Activated naive CD4-positive, alpha-beta T cell treated with anti-CD3 and anti-CD28 coated beads, Interleukin-2, amount 50 U/mL, for 24 hours (primary cell): ENCODE measurements at regions not wholly inside any gene's neighbourhood (a gene's known extent, or its start where the extent isn't known, plus 50 kb on each side); places are given as distances from the start of the nearest gene placed in this dataset.

Source experiments
- H3K27ac Mint-ChIP-seq: one replicate; pipeline ENCODE4 v1.8.0; 2021; ENCODE audit warnings: mild to moderate bottlenecking, mixed read lengths
- H3K27me3 Mint-ChIP-seq: one replicate; pipeline ENCODE4 v1.8.0; 2021; ENCODE audit warnings: mixed read lengths
- H3K36me3 Mint-ChIP-seq: one replicate; pipeline ENCODE4 v1.8.0; 2021; ENCODE audit warnings: mixed read lengths
- H3K4me1 Mint-ChIP-seq: one replicate; pipeline ENCODE4 v1.8.0; 2021; ENCODE audit warnings: mixed read lengths
- H3K4me3 Mint-ChIP-seq: one replicate; pipeline ENCODE4 v1.8.0; 2021; ENCODE audit warnings: mild to moderate bottlenecking, mixed read lengths
- H3K9me3 Mint-ChIP-seq: one replicate; pipeline ENCODE4 v1.8.0; 2021; ENCODE audit warnings: mixed read lengths

DNA sequence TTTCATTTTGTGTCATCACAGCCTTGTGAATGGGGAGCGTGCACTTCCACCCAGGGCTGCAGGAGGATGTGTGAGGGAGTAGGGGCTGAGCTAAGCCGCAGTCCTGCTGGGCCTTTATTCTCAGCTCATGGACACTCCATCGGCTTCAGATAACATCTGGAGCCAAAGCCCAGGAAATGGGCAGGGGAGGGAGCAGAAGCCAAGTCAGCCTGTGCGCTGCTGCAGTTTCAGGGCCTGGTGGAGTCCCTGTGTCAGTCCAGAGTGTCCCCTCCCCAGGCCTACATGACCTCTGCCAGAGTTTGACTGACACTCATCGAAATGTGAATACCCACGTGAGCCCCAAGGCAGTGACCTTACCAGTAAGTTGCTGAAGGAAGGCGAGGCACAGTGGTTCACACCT is 242.2 kb downstream of the LOXHD1 start:
- Mint-ChIP-seq H3K4me1 (peaks cover 4% of the 10 kb centered on the region), H3K9me3 (no peaks in the 10 kb centered on the region), H3K27me3 (no peaks in the 10 kb centered on the region), H3K36me3 (no peaks in the 10 kb centered on the region), H3K4me3 (no peak overlapping the region), H3K27ac (no peak overlapping the region)

DNA sequence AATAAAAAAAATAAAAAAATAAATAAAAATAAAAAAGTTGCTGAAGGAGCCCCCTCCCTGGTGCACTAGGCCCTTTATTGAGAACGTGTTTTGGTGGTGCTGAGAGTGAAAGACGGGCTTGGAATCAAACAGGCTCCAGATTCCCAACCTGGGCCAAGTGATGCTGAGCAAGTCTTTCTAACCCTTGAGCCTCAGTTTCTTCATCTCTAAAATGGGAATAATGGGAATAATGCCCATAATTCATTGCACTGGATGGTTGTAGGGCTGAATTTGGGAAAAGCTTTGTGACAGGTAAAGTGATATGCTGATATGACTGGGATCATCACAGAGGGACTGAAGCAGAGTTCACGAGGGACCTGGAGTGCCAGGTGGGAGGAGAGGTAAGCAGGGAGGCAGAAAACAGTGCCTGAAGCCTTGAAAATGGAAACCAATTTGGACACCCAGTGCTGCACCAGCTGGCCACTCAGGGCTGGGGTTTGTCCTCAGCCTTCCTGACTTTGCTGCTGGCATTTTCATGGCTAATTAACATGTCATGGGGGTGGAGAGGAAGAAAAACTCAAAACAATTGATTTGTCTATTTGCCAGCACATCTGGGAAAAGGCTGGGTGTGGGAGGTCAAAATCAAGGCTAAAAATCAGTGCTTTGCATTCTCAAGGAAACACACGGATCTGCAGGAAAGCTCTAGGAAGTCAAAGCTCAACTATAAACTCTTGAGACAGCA is 241.3 kb downstream of the LOXHD1 start:
- H3K36me3 Mint-ChIP-seq: no peaks in the 10 kb centered on the region
- no peak overlapping the region for H3K4me3 Mint-ChIP-seq
- H3K27me3 Mint-ChIP-seq: no peaks in the 10 kb centered on the region
- H3K27ac Mint-ChIP-seq: no peak overlapping the region
- peaks cover 4% of the 10 kb centered on the region for H3K4me1 Mint-ChIP-seq
- no peaks in the 10 kb centered on the region for H3K9me3 Mint-ChIP-seq

DNA sequence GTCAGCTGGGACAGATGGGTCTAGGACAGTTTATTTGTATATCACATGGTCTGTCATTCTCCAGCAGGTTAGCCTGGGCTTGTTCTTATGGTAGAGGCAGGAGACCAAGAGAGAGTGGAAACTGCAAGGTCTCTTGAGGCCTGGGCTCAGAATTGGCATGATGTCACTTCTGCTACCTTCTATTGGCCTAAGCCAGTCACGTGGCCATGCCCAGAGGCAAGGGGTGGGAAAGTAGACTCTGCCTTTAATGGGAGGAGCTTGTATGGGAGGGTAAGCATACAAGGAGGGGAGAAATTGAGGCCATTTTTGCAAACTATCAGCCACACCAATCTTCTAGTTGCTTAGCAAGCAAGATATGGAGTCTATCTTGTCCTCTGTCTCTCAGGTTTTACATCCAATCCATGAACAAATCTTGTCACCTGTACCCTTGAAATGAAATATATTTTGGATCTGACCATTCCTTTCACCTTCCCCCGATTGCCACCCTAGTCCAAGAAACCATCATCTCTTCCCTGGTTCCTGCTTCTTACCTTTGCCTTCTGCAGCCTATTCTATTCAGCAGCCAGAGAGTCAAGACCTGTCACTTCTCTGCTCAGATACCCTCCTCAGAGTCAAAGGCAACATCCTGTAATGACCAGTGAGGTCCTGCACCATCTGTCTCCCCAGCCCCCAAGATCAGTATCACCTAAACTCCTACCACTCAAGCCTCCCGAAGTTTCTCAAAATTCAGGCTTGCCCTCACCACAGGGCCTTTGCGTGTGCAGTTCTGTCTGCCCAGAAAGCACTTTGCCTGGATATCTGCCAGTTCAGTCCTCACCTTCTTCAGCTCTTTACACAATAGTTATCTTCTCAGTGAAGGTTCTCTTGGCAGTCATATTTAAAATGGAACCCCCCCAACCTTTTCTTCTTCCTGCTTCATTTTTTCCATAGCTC is 240.0 kb downstream of the LOXHD1 start:
- H3K27ac Mint-ChIP-seq: no peak overlapping the region
- peaks cover 4% of the 10 kb centered on the region for H3K4me1 Mint-ChIP-seq
- H3K4me3 Mint-ChIP-seq: no peak overlapping the region
- H3K9me3 Mint-ChIP-seq: no peaks in the 10 kb centered on the region
- H3K27me3 Mint-ChIP-seq: no peaks in the 10 kb centered on the region
- H3K36me3 Mint-ChIP-seq: no peaks in the 10 kb centered on the region

DNA sequence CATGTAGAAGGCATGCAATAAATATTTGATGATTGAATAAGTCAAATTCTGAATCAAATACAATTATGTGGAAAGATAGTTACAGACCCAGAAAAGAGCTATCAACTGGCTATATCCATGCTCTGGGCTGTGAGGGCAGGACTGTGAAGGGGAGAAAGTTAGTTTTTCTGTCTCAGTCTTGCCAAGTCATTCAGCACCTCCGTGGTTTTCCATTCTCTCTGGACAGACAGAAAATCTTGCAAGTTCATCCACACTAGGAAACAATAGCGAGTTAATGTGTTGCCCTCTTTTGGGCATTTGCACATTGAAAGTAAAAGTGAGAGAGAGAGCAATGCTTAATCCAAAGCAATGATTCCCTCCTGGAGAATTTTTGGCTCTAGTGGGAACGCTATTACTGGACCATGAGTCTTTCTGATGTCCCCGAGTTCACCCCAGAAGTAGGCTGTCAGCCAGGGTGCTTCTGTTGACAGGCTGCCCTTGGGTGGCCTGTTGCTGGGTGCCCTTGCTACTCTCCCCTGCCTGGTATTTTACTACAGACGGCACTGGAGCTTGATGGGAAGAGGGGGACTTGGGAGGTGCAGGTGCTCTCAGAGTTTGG is 238.3 kb downstream of the LOXHD1 start:
- peaks cover 4% of the 10 kb centered on the region for H3K4me1 Mint-ChIP-seq
- no peaks in the 10 kb centered on the region for H3K9me3 Mint-ChIP-seq
- no peak overlapping the region for H3K27ac Mint-ChIP-seq
- H3K4me3 Mint-ChIP-seq: no peak overlapping the region
- H3K36me3 Mint-ChIP-seq: no peaks in the 10 kb centered on the region
- H3K27me3 Mint-ChIP-seq: no peaks in the 10 kb centered on the region

DNA sequence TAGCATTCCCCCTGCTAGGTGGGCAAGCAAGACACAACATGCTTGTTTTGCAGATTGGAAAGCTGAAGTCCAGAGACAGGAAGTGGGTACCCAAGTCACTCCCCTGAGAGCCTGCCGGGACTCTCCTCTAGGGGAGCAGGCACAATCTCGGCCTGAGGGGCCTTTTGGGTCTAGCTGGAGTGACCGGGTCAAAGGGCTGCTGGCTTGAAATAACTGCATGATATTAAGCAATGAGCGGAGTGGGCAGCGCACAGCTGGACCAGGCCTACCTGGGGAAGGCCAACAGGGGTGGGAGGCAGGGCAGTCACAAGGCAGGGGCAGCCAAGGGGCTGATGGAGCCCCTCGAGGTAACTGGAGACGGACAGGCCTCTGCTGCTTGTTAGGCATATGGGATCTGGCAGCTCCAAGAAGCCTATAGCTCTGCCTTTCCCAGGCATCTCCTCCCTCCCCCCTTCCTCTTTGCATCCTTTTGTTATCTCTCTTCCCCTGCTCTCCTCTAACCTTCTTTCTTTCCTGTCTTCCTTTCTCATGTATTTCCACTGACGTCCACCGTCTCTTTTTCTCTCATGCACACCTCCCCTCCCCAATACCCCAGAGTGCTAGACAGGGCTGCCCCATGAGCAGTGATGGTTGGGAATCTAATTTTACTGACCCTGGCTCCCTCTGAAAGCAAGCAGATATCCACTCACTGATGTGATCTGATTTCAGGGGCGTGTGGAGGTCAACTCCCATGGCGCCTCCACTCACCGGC is 237.5 kb downstream of the LOXHD1 start:
- H3K27ac Mint-ChIP-seq: no peak overlapping the region
- peaks cover 4% of the 10 kb centered on the region for H3K4me1 Mint-ChIP-seq
- no peaks in the 10 kb centered on the region for H3K36me3 Mint-ChIP-seq
- H3K27me3 Mint-ChIP-seq: no peaks in the 10 kb centered on the region
- no peak overlapping the region for H3K4me3 Mint-ChIP-seq
- H3K9me3 Mint-ChIP-seq: no peaks in the 10 kb centered on the region

DNA sequence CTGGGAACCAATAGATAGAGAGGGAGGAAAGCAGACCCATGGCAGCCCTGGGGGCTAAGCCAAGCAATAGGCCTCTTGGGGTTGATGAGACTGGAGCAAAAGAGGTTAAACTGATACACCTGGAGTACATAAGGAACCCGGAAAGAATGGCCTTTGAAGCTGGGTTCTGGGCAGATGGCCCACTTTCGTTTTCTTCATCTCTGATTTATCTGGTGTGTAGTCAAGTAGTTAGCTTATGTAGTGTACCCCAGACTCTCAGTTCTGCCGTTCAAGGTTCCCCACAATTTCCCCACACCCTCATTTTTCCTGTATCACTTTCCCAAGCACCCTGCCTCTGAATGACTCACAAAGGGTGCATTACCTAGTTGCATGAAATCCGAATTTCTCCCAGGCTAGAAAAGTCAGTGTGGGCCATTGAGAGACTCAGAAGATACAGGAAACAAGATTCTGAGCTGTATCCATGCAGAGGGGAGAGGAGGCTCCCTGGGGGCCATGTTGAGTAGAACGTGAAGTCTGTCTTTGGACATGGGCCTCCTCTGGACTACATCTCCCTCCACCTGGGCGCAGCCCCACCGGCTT is 235.0 kb downstream of the LOXHD1 start:
- H3K36me3 Mint-ChIP-seq: no peaks in the 10 kb centered on the region
- no peak overlapping the region for H3K27ac Mint-ChIP-seq
- H3K27me3 Mint-ChIP-seq: no peaks in the 10 kb centered on the region
- H3K9me3 Mint-ChIP-seq: no peaks in the 10 kb centered on the region
- peaks cover 4% of the 10 kb centered on the region for H3K4me1 Mint-ChIP-seq
- H3K4me3 Mint-ChIP-seq: no peak overlapping the region

DNA sequence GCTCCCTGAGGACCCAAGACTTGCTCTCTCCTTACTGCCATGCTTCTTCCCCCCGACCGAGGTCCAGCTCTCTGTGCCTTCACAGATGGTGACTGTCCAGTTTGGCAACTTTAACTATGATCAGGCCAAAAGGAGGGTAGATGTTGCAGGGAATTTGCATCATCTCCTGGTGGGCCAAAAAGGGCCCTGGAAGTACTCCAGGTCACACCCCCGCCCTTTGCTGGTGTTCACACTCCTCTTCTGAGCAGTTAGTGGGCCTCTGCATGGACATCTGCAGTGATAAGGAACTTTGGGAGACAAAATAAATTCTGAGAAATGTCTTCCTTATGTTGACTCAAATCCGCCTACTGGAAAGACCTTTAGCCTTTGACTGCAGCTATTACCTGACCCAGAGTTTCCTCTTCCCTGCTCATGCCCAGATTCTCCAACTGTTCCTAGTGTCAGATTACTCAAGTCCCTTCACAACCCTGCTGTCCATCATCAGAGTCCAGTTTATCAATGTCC is 234.4 kb downstream of the LOXHD1 start:
- H3K27ac Mint-ChIP-seq: no peak overlapping the region
- no peak overlapping the region for H3K4me3 Mint-ChIP-seq
- H3K36me3 Mint-ChIP-seq: no peaks in the 10 kb centered on the region
- no peaks in the 10 kb centered on the region for H3K9me3 Mint-ChIP-seq
- peaks cover 4% of the 10 kb centered on the region for H3K4me1 Mint-ChIP-seq
- no peaks in the 10 kb centered on the region for H3K27me3 Mint-ChIP-seq

DNA sequence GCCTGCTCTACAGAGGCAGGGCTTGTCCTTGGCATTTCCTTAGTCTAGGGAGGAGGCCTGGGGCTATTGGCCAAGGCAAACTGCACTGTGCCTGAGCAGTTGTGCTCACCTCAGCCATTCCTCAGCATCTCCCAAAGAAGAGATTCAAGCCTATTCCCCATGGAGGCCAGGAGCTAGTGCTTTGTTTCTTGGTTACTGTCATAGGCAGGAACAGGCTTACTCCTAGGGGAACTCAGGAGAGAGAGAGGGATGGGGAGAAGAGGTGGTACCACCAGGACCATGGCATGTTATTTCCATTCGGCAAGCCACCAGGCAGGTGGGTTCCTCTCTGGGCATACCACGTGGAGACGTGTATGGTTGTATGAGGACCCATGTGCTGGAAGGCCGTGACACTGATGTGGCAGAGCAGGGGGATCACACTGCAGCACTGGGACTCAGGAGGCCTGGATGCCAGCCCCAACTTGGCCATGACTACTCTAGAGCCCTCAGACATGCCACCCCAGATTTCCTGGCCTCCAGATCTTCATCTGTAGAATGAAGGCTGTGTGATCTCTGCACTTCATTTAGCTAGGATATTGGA is 233.7 kb downstream of the LOXHD1 start:
- no peak overlapping the region for H3K4me3 Mint-ChIP-seq
- no peaks in the 10 kb centered on the region for H3K27me3 Mint-ChIP-seq
- H3K9me3 Mint-ChIP-seq: no peaks in the 10 kb centered on the region
- H3K27ac Mint-ChIP-seq: no peak overlapping the region
- peaks cover 4% of the 10 kb centered on the region for H3K4me1 Mint-ChIP-seq
- no peaks in the 10 kb centered on the region for H3K36me3 Mint-ChIP-seq

DNA sequence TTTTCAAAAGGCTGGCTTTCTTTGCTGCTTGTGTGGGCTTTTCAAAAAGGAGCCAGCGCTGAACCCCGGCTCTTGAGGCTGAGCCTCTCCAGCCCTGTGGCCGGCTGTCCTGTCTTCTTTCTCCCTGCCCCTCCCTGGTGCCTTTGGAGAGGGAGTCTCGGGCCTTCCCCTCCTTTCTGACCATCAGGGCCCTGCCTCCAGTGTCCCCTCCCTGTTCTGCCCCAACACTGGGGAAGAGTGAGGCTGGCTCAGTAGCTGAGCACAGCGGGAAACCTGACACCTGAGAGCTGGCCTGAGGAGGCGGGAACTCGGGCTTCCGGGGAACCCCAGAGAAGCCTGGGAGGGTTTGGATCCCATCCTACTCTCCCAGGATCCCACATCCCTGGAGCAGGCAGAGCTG is 232.1 kb downstream of the LOXHD1 start:
- Mint-ChIP-seq H3K36me3 (no peaks in the 10 kb centered on the region), H3K27me3 (no peaks in the 10 kb centered on the region), H3K27ac (no peak overlapping the region), H3K4me3 (no peak overlapping the region), H3K4me1 (no peaks in the 10 kb centered on the region), H3K9me3 (no peaks in the 10 kb centered on the region)

DNA sequence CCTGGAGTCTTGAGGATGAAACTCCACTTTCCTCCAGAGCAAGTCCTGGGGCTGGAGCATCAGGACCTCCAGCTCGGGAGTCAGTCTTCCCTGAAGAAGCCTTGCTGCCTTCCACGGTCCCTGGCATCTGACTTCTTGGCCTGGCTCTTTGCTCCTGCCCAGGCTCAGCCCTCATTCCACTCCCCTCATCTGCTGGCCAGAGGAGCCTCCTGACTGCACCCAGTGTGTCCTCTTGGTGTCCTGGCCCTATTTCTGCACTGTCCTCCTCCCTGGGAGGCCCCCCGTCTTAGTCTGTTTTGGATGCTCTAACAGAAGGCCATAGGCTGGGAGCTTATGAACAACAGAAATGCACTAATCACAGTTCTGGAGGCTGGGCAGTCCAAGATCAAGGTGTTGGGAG is 231.5 kb downstream of the LOXHD1 start:
- Mint-ChIP-seq H3K27ac (no peak overlapping the region), H3K4me3 (no peak overlapping the region), H3K27me3 (no peaks in the 10 kb centered on the region), H3K9me3 (no peaks in the 10 kb centered on the region), H3K36me3 (no peaks in the 10 kb centered on the region), H3K4me1 (no peaks in the 10 kb centered on the region)

DNA sequence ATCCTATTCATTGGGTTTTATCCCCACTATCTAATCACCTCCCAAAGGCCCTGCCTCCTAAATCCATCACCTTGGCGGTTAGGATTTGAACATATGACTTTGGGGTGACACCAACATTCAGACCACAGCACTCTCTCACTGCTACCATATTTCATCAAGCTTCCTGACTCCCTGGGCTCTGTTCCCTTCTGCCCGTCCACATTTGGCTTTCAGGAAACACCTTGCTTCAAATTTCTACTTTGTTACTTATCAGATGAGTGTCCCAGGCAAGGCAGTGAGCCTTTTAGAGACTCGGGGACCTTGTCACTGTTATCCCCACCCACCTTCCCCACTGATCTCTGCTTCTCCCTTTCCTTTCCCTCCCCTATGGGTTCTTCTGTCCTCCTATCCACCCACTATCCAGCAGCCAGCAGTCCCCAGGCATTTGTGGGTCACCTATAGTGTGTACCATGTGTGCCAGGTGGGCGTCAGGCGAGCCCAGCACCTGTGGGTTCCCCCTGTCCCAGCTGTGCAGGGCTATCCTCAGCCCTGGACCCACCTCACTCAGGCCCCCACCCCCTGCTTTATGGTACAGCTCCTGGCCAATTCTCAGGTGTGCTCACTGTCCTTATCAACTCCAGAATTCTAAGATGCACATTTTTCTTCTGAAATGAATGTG is 230.9 kb downstream of the LOXHD1 start:
- no peaks in the 10 kb centered on the region for H3K9me3 Mint-ChIP-seq
- H3K27ac Mint-ChIP-seq: no peak overlapping the region
- H3K36me3 Mint-ChIP-seq: no peaks in the 10 kb centered on the region
- H3K4me1 Mint-ChIP-seq: no peaks in the 10 kb centered on the region
- H3K27me3 Mint-ChIP-seq: no peaks in the 10 kb centered on the region
- no peak overlapping the region for H3K4me3 Mint-ChIP-seq

DNA sequence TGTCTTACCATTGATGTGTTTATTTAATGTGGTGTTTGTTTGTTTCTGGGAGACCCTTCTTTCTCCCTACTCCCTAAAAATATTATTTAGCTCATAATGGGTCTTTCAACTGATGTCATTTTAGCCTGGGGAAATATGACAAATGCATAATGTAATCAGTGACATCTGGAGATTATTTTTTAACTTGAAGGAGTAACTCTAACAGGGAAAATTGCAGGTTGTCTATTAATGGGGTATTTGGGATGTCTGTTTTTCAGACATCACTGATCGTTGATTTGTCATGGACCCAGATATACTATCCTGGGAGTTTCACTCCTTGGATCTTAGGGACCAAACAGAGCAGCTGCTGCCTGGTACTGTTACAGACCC is 230.4 kb downstream of the LOXHD1 start:
- Mint-ChIP-seq H3K36me3 (no peaks in the 10 kb centered on the region), H3K27me3 (no peaks in the 10 kb centered on the region), H3K9me3 (no peaks in the 10 kb centered on the region), H3K4me3 (no peak overlapping the region), H3K4me1 (no peaks in the 10 kb centered on the region), H3K27ac (no peak overlapping the region)
